H1 (cell line): ENCODE measurements at regions not wholly inside any gene's neighbourhood (a gene's known extent, or its start where the extent isn't known, plus 50 kb on each side); places are given as distances from the start of the nearest gene placed in this dataset.

Source experiments
- CTCF ChIA-PET: fragments of 300-600 bp; sonication (Branson Sonifier 250); formaldehyde crosslinking; loops from one replicate; lab custom pipeline; 2021; ENCODE audit not compliant: partially characterized antibody; lab: Charles Lee
- POLR2A ChIA-PET: fragments of 300-600 bp; sonication (Branson Sonifier 250); formaldehyde crosslinking; loops from one replicate; lab custom pipeline; 2021; ENCODE audit warnings: inconsistent platforms; ENCODE audit not compliant: partially characterized antibody; lab: Charles Lee
- DNase-seq, 2 experiments: peaks; one replicate each; pipeline versions ENCODE4 v3.0.0 to v3.0.0-alpha.2; 2010 to 2022; ENCODE audit warnings: low spot score in 2 of 2, low read depth in 1 of 2, mixed read lengths in 1 of 2
- FAIRE-seq: peaks from 2 replicates; lab custom pipeline; 2011; peaks lifted over from hg19 to GRCh38; lab: Jason Lieb, UNC
- H2AFZ ChIP-seq: 2 replicates; pipeline ENCODE4 v1.8.1; 2012; ENCODE audit warnings: low read length, inconsistent platforms
- H2AK5ac ChIP-seq: 2 replicates; pipeline ENCODE4 v1.6.1; 2013; ENCODE audit warnings: low read depth, low read length
- H2BK120ac ChIP-seq: replicated peaks from 2 replicates; pipeline ENCODE3; 2013; ENCODE audit warnings: low read depth, low read length, inconsistent platforms
- H2BK12ac ChIP-seq: 2 replicates; pipeline ENCODE4 v1.6.1; 2013; ENCODE audit warnings: low read depth, low read length
- H2BK15ac ChIP-seq: 2 replicates; pipeline ENCODE4 v1.6.1; 2013; ENCODE audit warnings: low read length
- H2BK20ac ChIP-seq: 2 replicates; pipeline ENCODE4 v1.6.1; 2013; ENCODE audit warnings: low read length
- H2BK5ac ChIP-seq: 2 replicates; pipeline ENCODE4 v1.6.1; 2013; ENCODE audit warnings: low read depth, low read length
- H3K14ac ChIP-seq: 2 replicates; pipeline ENCODE4 v1.6.1; 2013; ENCODE audit warnings: inconsistent platforms; ENCODE audit not compliant: insufficient read length
- H3K18ac ChIP-seq: 2 replicates; pipeline ENCODE4 v1.6.1; 2013; ENCODE audit warnings: low read length; ENCODE audit errors: extremely low read depth
- H3K23ac ChIP-seq: 2 replicates; pipeline ENCODE4 v1.6.1; 2013; ENCODE audit warnings: inconsistent platforms; ENCODE audit not compliant: insufficient read length
- H3K23me2 ChIP-seq: 2 replicates; pipeline ENCODE4 v1.6.1; 2013; ENCODE audit warnings: low read depth, low read length
- H3K27ac ChIP-seq: 2 replicates; pipeline ENCODE4 v1.6.1; 2011; ENCODE audit warnings: low read depth, low read length, inconsistent platforms
- H3K27me3 ChIP-seq, 4 experiments: replicated peaks in 1 of 4; 1 replicate in 1 of 4; 2 replicates in 3 of 4; pipeline versions ENCODE4 v1.6.1 to v1.8.1; 2011 to 2013; ENCODE audit warnings: low read length in 3 of 4, mild to moderate bottlenecking in 3 of 4, inconsistent platforms in 2 of 4, mixed read lengths in 2 of 4, moderate library complexity in 1 of 4; ENCODE audit not compliant: control insufficient read depth in 3 of 4, insufficient read depth in 3 of 4; ENCODE audit errors: extremely low read depth in 1 of 4
- H3K36me3 ChIP-seq, 4 experiments: 2 replicates each; pipeline versions ENCODE4 v1.6.1 to v1.8.1; 2011 to 2013; ENCODE audit warnings: mild to moderate bottlenecking in 4 of 4, low read length in 3 of 4, moderate library complexity in 2 of 4, control low read depth in 1 of 4, inconsistent platforms in 1 of 4; ENCODE audit not compliant: insufficient read depth in 4 of 4, control insufficient read depth in 2 of 4
- H3K4ac ChIP-seq: replicated peaks from 2 replicates; pipeline ENCODE3; 2013; ENCODE audit warnings: low read length, low read depth, mixed read lengths, inconsistent platforms; ENCODE audit not compliant: insufficient read length
- H3K4me1 ChIP-seq, 4 experiments: replicated peaks in 1 of 4; 1 replicate in 1 of 4; 2 replicates in 3 of 4; pipeline versions ENCODE4 v1.6.1 to v1.8.1; 2011 to 2013; ENCODE audit warnings: low read length in 3 of 4, inconsistent platforms in 2 of 4, mixed read lengths in 1 of 4; ENCODE audit not compliant: insufficient read depth in 4 of 4, control insufficient read depth in 3 of 4
- H3K4me2 ChIP-seq, 2 experiments: 2 replicates each; pipeline versions ENCODE4 v1.6.1 to v1.8.1; 2011 to 2013; ENCODE audit warnings: low read depth in 2 of 2, low read length in 2 of 2, control low read depth in 1 of 2, inconsistent platforms in 1 of 2, mild to moderate bottlenecking in 1 of 2; ENCODE audit not compliant: insufficient read depth in 1 of 2
- H3K4me3 ChIP-seq, 4 experiments: fragments of 200-600, 300-600 bp in 1 of 4; sonication (generic), shearing (Covaris generic), sonication (Bioruptor Twin) in 1 of 4; 2 replicates each; pipeline versions ENCODE4 v1.5.1 to v1.8.1; 2011 to 2016; ENCODE audit warnings: low read length in 4 of 4, low read depth in 3 of 4, control low read depth in 2 of 4, inconsistent platforms in 2 of 4, mild to moderate bottlenecking in 2 of 4, mixed read lengths in 1 of 4, moderate library complexity in 1 of 4; ENCODE audit not compliant: insufficient read depth in 2 of 4; ENCODE audit errors: extremely low read depth in 1 of 4
- H3K56ac ChIP-seq: replicated peaks from 2 replicates; pipeline ENCODE3; 2013; ENCODE audit warnings: low read depth, mild to moderate bottlenecking, mixed read lengths, low read length, inconsistent platforms; ENCODE audit not compliant: insufficient read length
- H3K79me1 ChIP-seq: 2 replicates; pipeline ENCODE4 v1.6.1; 2013; ENCODE audit warnings: low read depth, low read length, control low read depth
- H3K79me2 ChIP-seq, 2 experiments: 2 replicates each; pipeline versions ENCODE4 v1.6.1 to v1.8.1; 2012 to 2013; ENCODE audit warnings: low read length in 2 of 2, mild to moderate bottlenecking in 2 of 2, inconsistent platforms in 1 of 2; ENCODE audit not compliant: insufficient read depth in 2 of 2, control insufficient read depth in 1 of 2
- H3K9ac ChIP-seq, 4 experiments: replicated peaks in 1 of 4; 1 replicate in 1 of 4; 2 replicates in 3 of 4; pipeline versions ENCODE4 v1.6.1 to v1.8.1; 2011 to 2013; ENCODE audit warnings: low read depth in 3 of 4, low read length in 3 of 4, control low read depth in 2 of 4, mild to moderate bottlenecking in 2 of 4, moderate library complexity in 2 of 4, inconsistent platforms in 1 of 4; ENCODE audit errors: extremely low read depth in 1 of 4
- H3K9me3 ChIP-seq, 2 experiments: 2 replicates each; pipeline versions ENCODE4 v1.6.1 to v1.8.1; 2012 to 2013; ENCODE audit warnings: mild to moderate bottlenecking in 2 of 2, moderate library complexity in 2 of 2, control low read depth in 1 of 2, inconsistent platforms in 1 of 2, low read depth in 1 of 2, low read length in 1 of 2, mixed read lengths in 1 of 2; ENCODE audit not compliant: insufficient read depth in 2 of 2
- H4K20me1 ChIP-seq, 2 experiments: replicated peaks in 1 of 2; 2 replicates each; pipeline versions ENCODE3 to v1.8.1; 2011 to 2013; ENCODE audit warnings: inconsistent platforms in 2 of 2, low read length in 2 of 2, mild to moderate bottlenecking in 1 of 2; ENCODE audit not compliant: insufficient read depth in 2 of 2, control insufficient read depth in 1 of 2
- H4K5ac ChIP-seq: 2 replicates; pipeline ENCODE4 v1.6.1; 2013; ENCODE audit warnings: low read length, low read depth, mixed read lengths, inconsistent platforms; ENCODE audit not compliant: insufficient read length
- H4K8ac ChIP-seq: 2 replicates; pipeline ENCODE4 v1.8.0; 2013; ENCODE audit warnings: mild to moderate bottlenecking, moderate library complexity, low read length, inconsistent platforms; ENCODE audit not compliant: insufficient read depth; ENCODE audit errors: extremely low read depth
- H4K91ac ChIP-seq: replicated peaks from 2 replicates; pipeline ENCODE3; 2013; ENCODE audit warnings: low read length, mixed read lengths, inconsistent platforms; ENCODE audit not compliant: insufficient read length
- KDM4A ChIP-seq: IDR thresholded peaks from one replicate; pipeline ENCODE4 v1.7.1; 2012; ENCODE audit warnings: low read depth, mild to moderate bottlenecking, moderate library complexity, low read length, inconsistent platforms; ENCODE audit not compliant: severe bottlenecking
- RXRA ChIP-seq: IDR thresholded peaks from 2 replicates; pipeline ENCODE4 v1.6.1; 2011; ENCODE audit warnings: low read depth, mild to moderate bottlenecking, low read length, moderate library complexity; ENCODE audit not compliant: insufficient read depth
- SIRT6 ChIP-seq: IDR thresholded peaks from one replicate; pipeline ENCODE4 v1.7.1; 2012; ENCODE audit warnings: low read length, inconsistent platforms
- SP4 ChIP-seq: IDR thresholded peaks from 2 replicates; pipeline ENCODE4 v1.6.1; 2012; ENCODE audit warnings: low read length, inconsistent platforms
- WGBS, 2 experiments: shearing (Covaris generic) in 1 of 2; methylation state at CpG; one replicate each; pipeline versions ENCODE4 v1.1.6 to v1.1.7; 2013 to 2015; ENCODE audit warnings: low lambda C conversion rate in 2 of 2, mixed read lengths in 2 of 2, inconsistent platforms in 1 of 2, low coverage in 1 of 2, missing lambda C conversion rate in 1 of 2; ENCODE audit not compliant: insufficient replicate concordance in 2 of 2, insufficient coverage in 1 of 2, insufficient read length in 1 of 2; ENCODE audit errors: extremely low coverage in 1 of 2, missing lambda C conversion rate in 1 of 2; 5-methylcytosine and 5-hydroxymethylcytosine counted together

DNA sequence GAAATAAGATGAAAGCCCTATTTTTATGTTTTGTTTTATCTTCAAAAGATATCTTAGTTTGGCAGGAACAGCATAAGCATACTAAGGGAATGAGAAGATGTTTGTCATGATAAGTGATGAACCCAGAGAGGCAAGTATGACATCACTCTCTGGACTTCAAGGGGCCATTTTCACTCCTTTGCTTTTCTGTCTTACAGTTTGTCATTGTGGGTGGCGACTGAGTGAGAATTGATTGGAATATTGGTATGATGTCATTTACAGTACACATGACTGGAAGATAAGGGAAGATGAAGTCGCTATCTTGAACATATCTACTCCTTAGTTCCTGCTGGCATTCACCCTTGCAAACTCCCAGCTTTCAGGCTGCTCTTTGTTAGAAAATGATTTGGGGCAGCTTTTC lies 258.1 kb upstream of the RAB4A start:
- FAIRE-seq (no peak), DNase-seq (no peak)
- H3K14ac ChIP-seq, result no peak overlapping the region
- no peak overlapping the region for H2AFZ ChIP-seq
- no peak overlapping the region for H2BK5ac ChIP-seq
- no peak overlapping the region for H2BK12ac ChIP-seq
- H3K56ac ChIP-seq, result no peak overlapping the region
- H3K18ac ChIP-seq, result no peak overlapping the region
- H3K4me2 ChIP-seq, result no peak overlapping the region
- no peaks in the 10 kb centered on the region for H3K79me1 ChIP-seq
- H2AK5ac ChIP-seq, result no peak overlapping the region
- WGBS, 2 experiments, result 88% methylated on average over 2 of the region's 2 CpGs; no CpG with 5 or more reads in 1 of the 2 experiments
- ChIA-PET CTCF (no interaction called here), POLR2A (no interaction called here)
- H3K27ac ChIP-seq, result no peak overlapping the region
- no peaks in the 10 kb centered on the region for H3K79me2 ChIP-seq
- no peaks in the 10 kb centered on the region for H3K36me3 ChIP-seq
- no peak overlapping the region for H3K4me3 ChIP-seq
- H3K4me1 ChIP-seq, result no peaks in the 10 kb centered on the region
- no peaks in the 10 kb centered on the region for H3K23me2 ChIP-seq
- H2BK120ac ChIP-seq, result no peak overlapping the region
- H4K91ac ChIP-seq, result no peak overlapping the region
- H3K23ac ChIP-seq, result no peak overlapping the region
- H3K4ac ChIP-seq, result no peak overlapping the region
- H3K9me3 ChIP-seq, result no peaks in the 10 kb centered on the region
- no peak overlapping the region for H4K5ac ChIP-seq
- H2BK15ac ChIP-seq, result no peak overlapping the region
- no peaks in the 10 kb centered on the region for H4K20me1 ChIP-seq
- no peak overlapping the region for H2BK20ac ChIP-seq
- no peaks in the 10 kb centered on the region for H3K27me3 ChIP-seq
- H4K8ac ChIP-seq, result no peak overlapping the region
- no peak overlapping the region for H3K9ac ChIP-seq
- TF ChIP-seq SP4 (no peak), RXRA (no peak), SIRT6 (no peak), KDM4A (no peak)
